ENCODE measurements at regions not wholly inside any gene's neighbourhood (a gene's known extent, or its start where the extent isn't known, plus 50 kb on each side); places are given as distances from the start of the nearest gene placed in this dataset.

GRCh38 chr2:12096788-12097449, 350.5 kb downstream of the LPIN1 start:
- CTCF ChIA-PET (ENCODE audit: unreplicated experiment), result interaction anchor here (0.7 to 1.2 kb wide), 2 partner anchors 30 to 265 kb away, joined by 3 to 4 read pairs; no protein-coding TSS in a partner anchor
- Histone ChIP-seq H3K27ac (ENCODE audit: low read depth, low read length, poor library complexity, severe bottlenecking) (no peak overlapping the region), H3K4me2 (ENCODE audit: low read length) (peak overlapping the region; percentile 1; the same call in 1 of the 2 replicates)

GRCh38 chr2:12097859-12098258, 351.4 kb downstream of the LPIN1 start:
- ChIA-PET POLR2A (interaction anchor here (0.6 to 0.9 kb wide), 3 partner anchors 11 to 26 kb away, joined by 3 read pairs; no protein-coding TSS in a partner anchor), CTCF (ENCODE audit: unreplicated experiment) (no interaction called here)
- no peaks in the 10 kb centered on the region for H3K79me2 ChIP-seq (ENCODE audit: insufficient read depth, low read depth, low read length)
- TF ChIP-seq CTCF (conservative IDR thresholded peaks at IDR 0.05; ENCODE audit: low read length) (peak; percentile 63; the same call in 1 of the 2 replicates), EZH2phosphoT487 (IDR thresholded peaks at IDR 0.05; ENCODE audit: borderline replicate concordance, low read depth, low read length) (no peak)
- H3K4me1 ChIP-seq (ENCODE audit: insufficient read depth, low read length, poor library complexity, severe bottlenecking), result peaks cover 16% of the 10 kb centered on the region
- DNase-seq (ENCODE audit: low spot score), result peak; percentile 40
- no peaks in the 10 kb centered on the region for H3K9me3 ChIP-seq (ENCODE audit: low read length)
- H3K4me2 ChIP-seq (ENCODE audit: low read length), result peak overlapping the region; percentile 33
- peak overlapping the region; percentile 65 for H2AFZ ChIP-seq (ENCODE audit: low read length)
- no peak overlapping the region for H3K4me3 ChIP-seq (ENCODE audit: low read depth, low read length, poor library complexity, severe bottlenecking)
- no TSS peak for BruUV-seq (replicated peaks)
- no peak overlapping the region for H3K27ac ChIP-seq (ENCODE audit: low read depth, low read length, poor library complexity, severe bottlenecking)
- no peaks in the 10 kb centered on the region for H4K20me1 ChIP-seq (ENCODE audit: insufficient read depth, low read length)
- intact Hi-C loops (cut with micrococcal nuclease; ENCODE audit: unreplicated experiment), result no loop called here
- H3K9me2 ChIP-seq (ENCODE audit: insufficient read depth, low read length), result no peaks in the 10 kb centered on the region
- H3K36me3 ChIP-seq (ENCODE audit: insufficient read depth, low read length), result no peaks in the 10 kb centered on the region

More at GRCh38 chr2:12096788-12097449, 350.5 kb downstream of the LPIN1 start:
- Histone ChIP-seq H2AFZ (ENCODE audit: low read length) (peak overlapping the region; percentile 65; the same call in 1 of the 2 replicates), H3K9me3 (ENCODE audit: low read length) (no peaks in the 10 kb centered on the region), H3K9me2 (ENCODE audit: insufficient read depth, low read length) (no peaks in the 10 kb centered on the region), H3K4me3 (ENCODE audit: low read depth, low read length, poor library complexity, severe bottlenecking) (no peak overlapping the region), H3K79me2 (ENCODE audit: insufficient read depth, low read depth, low read length) (no peaks in the 10 kb centered on the region), H3K4me1 (ENCODE audit: insufficient read depth, low read length, poor library complexity, severe bottlenecking) (peaks cover 16% of the 10 kb centered on the region), H3K36me3 (ENCODE audit: insufficient read depth, low read length) (no peaks in the 10 kb centered on the region), H4K20me1 (ENCODE audit: insufficient read depth, low read length) (no peaks in the 10 kb centered on the region)
- POLR2A ChIA-PET, result interaction anchor here (0.5 to 2.6 kb wide), 10 partner anchors 10 to 114 kb away, joined by 3 to 16 read pairs (median 3); no protein-coding TSS in a partner anchor
- intact Hi-C loops (cut with micrococcal nuclease; ENCODE audit: unreplicated experiment), result no loop called here
- DNase-seq (ENCODE audit: low spot score), result no peak
- BruUV-seq (replicated peaks), result no TSS peak
- TF ChIP-seq CTCF (conservative IDR thresholded peaks at IDR 0.05; ENCODE audit: low read length), result no peak
- no peak for TF ChIP-seq EZH2phosphoT487 (IDR thresholded peaks at IDR 0.05; ENCODE audit: borderline replicate concordance, low read depth, low read length)

DNA sequence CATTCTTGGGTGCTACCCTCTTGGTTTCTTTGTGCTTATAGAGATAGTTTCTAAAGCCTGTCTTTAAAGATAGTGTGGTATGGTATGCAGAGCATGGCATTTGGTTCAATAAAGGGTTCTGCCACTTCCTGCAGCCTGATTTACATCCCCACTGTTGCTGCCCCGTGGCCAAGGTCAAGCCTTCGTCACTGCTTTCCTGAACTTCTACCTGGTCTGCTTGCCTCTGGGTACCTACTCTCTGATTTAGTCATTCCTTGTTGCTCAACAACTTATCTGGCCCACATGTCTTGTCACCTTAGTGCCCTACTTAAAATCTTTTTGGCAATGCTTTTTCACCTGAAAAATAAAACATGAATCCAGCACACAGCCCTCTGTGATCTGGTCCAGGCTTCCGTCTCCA, 352.9 kb downstream of the LPIN1 start:
- Histone ChIP-seq H4K20me1 (ENCODE audit: insufficient read depth, low read length) (no peaks in the 10 kb centered on the region), H3K79me2 (ENCODE audit: insufficient read depth, low read depth, low read length) (no peaks in the 10 kb centered on the region), H3K27ac (ENCODE audit: low read depth, low read length, poor library complexity, severe bottlenecking) (no peak overlapping the region), H3K4me2 (ENCODE audit: low read length) (no peak overlapping the region), H2AFZ (ENCODE audit: low read length) (no peak overlapping the region), H3K9me3 (ENCODE audit: low read length) (no peaks in the 10 kb centered on the region), H3K9me2 (ENCODE audit: insufficient read depth, low read length) (no peaks in the 10 kb centered on the region), H3K36me3 (ENCODE audit: insufficient read depth, low read length) (no peaks in the 10 kb centered on the region), H3K4me3 (ENCODE audit: low read depth, low read length, poor library complexity, severe bottlenecking) (no peak overlapping the region), H3K4me1 (ENCODE audit: insufficient read depth, low read length, poor library complexity, severe bottlenecking) (peaks cover 16% of the 10 kb centered on the region)
- intact Hi-C loops (cut with micrococcal nuclease; ENCODE audit: unreplicated experiment), result no loop called here
- TF ChIP-seq CTCF (conservative IDR thresholded peaks at IDR 0.05; ENCODE audit: low read length), result no peak
- no peak for TF ChIP-seq EZH2phosphoT487 (IDR thresholded peaks at IDR 0.05; ENCODE audit: borderline replicate concordance, low read depth, low read length)
- no TSS peak for BruUV-seq (replicated peaks)
- CTCF ChIA-PET (ENCODE audit: unreplicated experiment), result no interaction called here
- DNase-seq (ENCODE audit: low spot score), result no peak
- POLR2A ChIA-PET, result interaction anchor here (0.6 to 1.1 kb wide), 3 partner anchors 10 to 452 kb away, joined by 3 read pairs; no protein-coding TSS in a partner anchor
